Osteocyte (in vitro differentiated cells): ENCODE measurements at regions not wholly inside any gene's neighbourhood (a gene's known extent, or its start where the extent isn't known, plus 50 kb on each side); places are given as distances from the start of the nearest gene placed in this dataset.

Experiments
- DNase-seq: peaks from one replicate; pipeline ENCODE4 v3.0.0; 2021; ENCODE audit warnings: mixed read lengths; ENCODE audit not compliant: unreplicated experiment; ENCODE audit errors: extremely low spot score
- H3K27ac Mint-ChIP-seq: one replicate; pipeline ENCODE4 v1.8.0; 2021; ENCODE audit warnings: mild to moderate bottlenecking, mixed read lengths; ENCODE audit not compliant: unreplicated experiment
- H3K27me3 Mint-ChIP-seq: one replicate; pipeline ENCODE4 v1.8.0; 2021; ENCODE audit warnings: mixed read lengths; ENCODE audit not compliant: unreplicated experiment
- H3K36me3 Mint-ChIP-seq: one replicate; pipeline ENCODE4 v1.8.0; 2021; ENCODE audit warnings: mixed read lengths; ENCODE audit not compliant: unreplicated experiment
- H3K4me1 Mint-ChIP-seq: one replicate; pipeline ENCODE4 v1.8.0; 2021; ENCODE audit warnings: mixed read lengths; ENCODE audit not compliant: unreplicated experiment
- H3K4me3 Mint-ChIP-seq: one replicate; pipeline ENCODE4 v1.8.0; 2021; ENCODE audit warnings: mild to moderate bottlenecking, moderate library complexity, mixed read lengths; ENCODE audit not compliant: unreplicated experiment
- H3K9me3 Mint-ChIP-seq: one replicate; pipeline ENCODE4 v1.8.0; 2021; ENCODE audit warnings: mixed read lengths; ENCODE audit not compliant: unreplicated experiment
- CTCF ChIP-seq: fragments of 200-600 bp; sonication (generic); IDR thresholded peaks from 2 replicates; pipeline ENCODE4 v1.5.0; 2021; ENCODE audit warnings: antibody characterized with exemption, mild to moderate bottlenecking, moderate library complexity

- H3K27ac Mint-ChIP-seq = no peak overlapping the region
- no peak overlapping the region for H3K4me3 Mint-ChIP-seq
- H3K4me1 Mint-ChIP-seq = peaks cover 17% of the 10 kb centered on the region
- no peak for TF ChIP-seq CTCF
- H3K36me3 Mint-ChIP-seq = no peaks in the 10 kb centered on the region
- no peak for DNase-seq
- H3K9me3 Mint-ChIP-seq = no peaks in the 10 kb centered on the region
- H3K27me3 Mint-ChIP-seq = no peaks in the 10 kb centered on the region
These were observed 591.6 kb upstream of the AGTR1 start for GRCh38 chr3:148106062-148106461.

DNA sequence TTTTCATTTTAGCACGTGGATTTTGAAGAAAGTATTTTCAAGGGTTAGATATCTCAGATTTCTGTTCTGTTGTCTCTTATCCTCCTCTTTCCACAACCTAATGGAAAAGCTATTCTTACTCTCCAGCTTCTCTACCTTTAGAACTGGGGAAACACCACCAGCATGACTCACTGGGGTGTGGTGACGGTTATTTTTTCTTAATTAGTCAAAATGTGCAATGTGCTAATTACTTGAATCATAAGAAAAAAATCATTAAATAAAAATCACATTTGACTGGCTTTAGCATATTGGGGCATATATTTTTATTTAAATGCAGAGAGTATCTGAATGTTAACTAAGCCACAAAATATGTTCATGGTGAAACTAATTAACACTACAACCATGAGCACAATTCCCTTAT, 570.7 kb upstream of the AGTR1 start:
- Mint-ChIP-seq H3K36me3 (no peaks in the 10 kb centered on the region), H3K27ac (no peak overlapping the region), H3K9me3 (peaks cover 4% of the 10 kb centered on the region)

DNA sequence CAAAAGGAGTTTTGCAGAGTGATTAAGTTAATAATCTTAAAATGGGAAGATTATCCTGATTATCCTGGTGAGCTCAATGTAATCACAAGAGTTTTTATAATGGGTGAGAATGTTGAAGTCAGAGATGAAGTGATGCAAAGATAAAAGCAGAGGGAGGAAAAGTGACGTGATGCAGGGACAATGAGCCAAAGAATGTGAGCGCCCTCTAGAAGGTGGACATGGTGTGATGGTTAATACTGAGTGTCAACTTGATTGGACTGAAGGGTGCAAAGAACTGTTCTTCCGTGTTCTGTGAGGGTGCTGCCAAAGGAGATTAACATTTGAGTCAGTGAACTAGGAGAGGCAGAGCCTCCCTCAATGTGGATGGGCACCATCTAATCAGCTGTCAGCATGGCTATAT, 569.6 kb upstream of the AGTR1 start:
- Mint-ChIP-seq H3K27ac (no peak overlapping the region), H3K36me3 (no peaks in the 10 kb centered on the region), H3K4me3 (no peak overlapping the region), H3K9me3 (peaks cover 9% of the 10 kb centered on the region), H3K27me3 (no peaks in the 10 kb centered on the region), H3K4me1 (no peaks in the 10 kb centered on the region)
- no peak for TF ChIP-seq CTCF
- DNase-seq = no peak

More for the DNA sequence above, 570.7 kb upstream of the AGTR1 start:
- Mint-ChIP-seq H3K27me3 (no peaks in the 10 kb centered on the region), H3K4me3 (no peak overlapping the region), H3K4me1 (no peaks in the 10 kb centered on the region)
- no peak for TF ChIP-seq CTCF
- no peak for DNase-seq

DNA sequence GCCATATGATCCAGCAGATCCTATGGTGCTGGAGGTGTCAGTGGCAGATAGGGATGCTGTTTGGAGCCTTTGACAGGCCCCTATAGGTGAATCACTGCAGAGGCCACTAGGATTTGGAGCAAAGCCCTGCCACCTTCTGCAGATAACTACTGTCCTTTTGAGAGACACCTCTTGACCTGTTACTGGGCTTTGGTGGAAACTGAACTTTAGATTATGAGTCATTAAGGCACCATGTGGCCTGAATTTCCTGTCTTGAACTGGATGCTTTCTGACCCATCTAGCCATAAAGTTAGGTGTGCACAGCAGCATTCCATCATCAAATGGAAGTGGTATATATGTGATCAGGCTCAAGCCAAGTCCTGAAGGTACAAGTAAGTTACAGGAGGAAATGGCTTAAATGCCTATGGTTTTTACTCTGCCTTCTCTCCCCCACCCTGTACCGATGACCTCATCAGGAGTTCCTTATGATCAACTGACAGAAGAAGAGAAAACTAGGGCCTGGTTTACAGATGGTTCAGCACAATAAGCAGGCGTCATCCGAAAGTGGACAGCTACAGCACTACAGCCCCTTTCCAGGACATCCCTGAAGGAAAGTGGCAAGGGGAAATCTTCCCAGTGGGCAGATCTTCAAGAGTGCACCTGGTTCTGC, 565.6 kb upstream of the AGTR1 start:
- peaks cover 9% of the 10 kb centered on the region for H3K9me3 Mint-ChIP-seq
- no peak for DNase-seq
- TF ChIP-seq CTCF = no peak
- H3K27ac Mint-ChIP-seq = no peak overlapping the region
- H3K4me1 Mint-ChIP-seq = no peaks in the 10 kb centered on the region
- H3K4me3 Mint-ChIP-seq = no peak overlapping the region
- H3K27me3 Mint-ChIP-seq = no peaks in the 10 kb centered on the region
- H3K36me3 Mint-ChIP-seq = no peaks in the 10 kb centered on the region

- no peak for DNase-seq
- H3K9me3 Mint-ChIP-seq = peaks cover 5% of the 10 kb centered on the region
- no peak for TF ChIP-seq CTCF
- no peaks in the 10 kb centered on the region for H3K4me1 Mint-ChIP-seq
- no peaks in the 10 kb centered on the region for H3K27me3 Mint-ChIP-seq
- no peak overlapping the region for H3K4me3 Mint-ChIP-seq
- H3K36me3 Mint-ChIP-seq = no peaks in the 10 kb centered on the region
- no peak overlapping the region for H3K27ac Mint-ChIP-seq
These were observed 560.9 kb upstream of the AGTR1 start for GRCh38 chr3:148136816-148137215.
